ENCODE measurements at regions not wholly inside any gene's neighbourhood (a gene's known extent, or its start where the extent isn't known, plus 50 kb on each side); places are given as distances from the start of the nearest gene placed in this dataset.

GRCh38 chr6:156599366-156599765 lies 177.8 kb upstream of the ARID1B start:
- ChIA-PET POLR2A (no interaction called here), CTCF (no interaction called here)
- Histone ChIP-seq H3K36me3 (ENCODE audit: control insufficient read depth, insufficient read depth, low read length) (no peaks in the 10 kb centered on the region), H3K27me3 (ENCODE audit: control insufficient read depth, insufficient read depth, low read length) (no peaks in the 10 kb centered on the region; the same call in 1 of the 2 replicates), H3K4me3 (ENCODE audit: low read depth, low read length) (no peak overlapping the region)
- DNase-seq (ENCODE audit: low read depth): no peak
- TF ChIP-seq CTCF (IDR thresholded peaks at IDR 0.05; ENCODE audit: insufficient read depth, low read depth, low read length): no peak

GRCh38 chr6:156598855-156599180 lies 178.4 kb upstream of the ARID1B start:
- no peak for DNase-seq (ENCODE audit: low read depth)
- Histone ChIP-seq H3K4me3 (ENCODE audit: low read depth, low read length) (no peak overlapping the region), H3K27me3 (ENCODE audit: control insufficient read depth, insufficient read depth, low read length) (no peaks in the 10 kb centered on the region; the same call in 1 of the 2 replicates), H3K36me3 (ENCODE audit: control insufficient read depth, insufficient read depth, low read length) (no peaks in the 10 kb centered on the region)
- no peak for TF ChIP-seq CTCF (IDR thresholded peaks at IDR 0.05; ENCODE audit: insufficient read depth, low read depth, low read length)
- CTCF ChIA-PET: no interaction called here
- POLR2A ChIA-PET: no interaction called here

- no peak overlapping the region for H3K4me3 ChIP-seq (ENCODE audit: low read depth, low read length)
- H3K36me3 ChIP-seq (ENCODE audit: control insufficient read depth, insufficient read depth, low read length): no peaks in the 10 kb centered on the region
- ChIA-PET CTCF (no interaction called here), POLR2A (no interaction called here)
- DNase-seq (ENCODE audit: low read depth): no peak
- no peaks in the 10 kb centered on the region; the same call in 1 of the 2 replicates for H3K27me3 ChIP-seq (ENCODE audit: control insufficient read depth, insufficient read depth, low read length)
- no peak for TF ChIP-seq CTCF (IDR thresholded peaks at IDR 0.05; ENCODE audit: insufficient read depth, low read depth, low read length)
Measured at GRCh38 chr6:156598071-156598854, 178.9 kb upstream of the ARID1B start.

- CTCF ChIA-PET: no interaction called here
- DNase-seq (ENCODE audit: low read depth): no peak
- POLR2A ChIA-PET: no interaction called here
- Histone ChIP-seq H3K27me3 (ENCODE audit: control insufficient read depth, insufficient read depth, low read length) (no peaks in the 10 kb centered on the region; the same call in 1 of the 2 replicates), H3K4me3 (ENCODE audit: low read depth, low read length) (no peak overlapping the region), H3K36me3 (ENCODE audit: control insufficient read depth, insufficient read depth, low read length) (no peaks in the 10 kb centered on the region)
- no peak for TF ChIP-seq CTCF (IDR thresholded peaks at IDR 0.05; ENCODE audit: insufficient read depth, low read depth, low read length)
Measured at GRCh38 chr6:156597095-156597494, 180.1 kb upstream of the ARID1B start.

- no peaks in the 10 kb centered on the region; the same call in 1 of the 2 replicates for H3K27me3 ChIP-seq (ENCODE audit: control insufficient read depth, insufficient read depth, low read length)
- DNase-seq (ENCODE audit: low read depth): no peak
- POLR2A ChIA-PET: interaction anchor here (0.6 kb wide), 1 partner anchor 350 kb away, joined by 9 read pairs; no protein-coding TSS in a partner anchor
- no peak overlapping the region for H3K4me3 ChIP-seq (ENCODE audit: low read depth, low read length)
- CTCF ChIA-PET: interaction anchor here (0.6 kb wide), 1 partner anchor 188 kb away, joined by 3 read pairs; no protein-coding TSS in a partner anchor
- no peak for TF ChIP-seq CTCF (IDR thresholded peaks at IDR 0.05; ENCODE audit: insufficient read depth, low read depth, low read length)
- no peaks in the 10 kb centered on the region for H3K36me3 ChIP-seq (ENCODE audit: control insufficient read depth, insufficient read depth, low read length)
Measured at GRCh38 chr6:156595476-156595875, 181.7 kb upstream of the ARID1B start.
